ENCODE measurements at regions not wholly inside any gene's neighbourhood (a gene's known extent, or its start where the extent isn't known, plus 50 kb on each side); places are given as distances from the start of the nearest gene placed in this dataset.

DNA sequence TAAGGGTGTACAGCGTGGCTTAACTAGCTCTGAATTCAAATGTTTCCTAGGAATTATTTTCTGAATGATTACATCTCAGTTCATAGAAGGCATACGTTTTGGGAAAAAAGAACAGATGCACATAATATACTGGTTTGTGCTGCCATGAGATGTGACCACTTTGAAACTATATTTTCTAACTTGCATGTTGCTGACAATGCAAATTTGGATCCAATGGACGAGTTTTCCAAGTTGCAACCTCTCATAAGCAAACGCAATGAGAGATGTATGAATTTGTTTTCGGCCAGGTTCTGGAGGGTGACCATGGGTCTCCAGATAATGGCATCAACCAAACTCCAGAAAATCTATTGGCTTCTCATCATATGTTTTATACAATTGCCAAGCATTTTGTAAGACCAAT, 1445.4 kb downstream of the AACS start:
- TF ChIP-seq, protein P1, sequence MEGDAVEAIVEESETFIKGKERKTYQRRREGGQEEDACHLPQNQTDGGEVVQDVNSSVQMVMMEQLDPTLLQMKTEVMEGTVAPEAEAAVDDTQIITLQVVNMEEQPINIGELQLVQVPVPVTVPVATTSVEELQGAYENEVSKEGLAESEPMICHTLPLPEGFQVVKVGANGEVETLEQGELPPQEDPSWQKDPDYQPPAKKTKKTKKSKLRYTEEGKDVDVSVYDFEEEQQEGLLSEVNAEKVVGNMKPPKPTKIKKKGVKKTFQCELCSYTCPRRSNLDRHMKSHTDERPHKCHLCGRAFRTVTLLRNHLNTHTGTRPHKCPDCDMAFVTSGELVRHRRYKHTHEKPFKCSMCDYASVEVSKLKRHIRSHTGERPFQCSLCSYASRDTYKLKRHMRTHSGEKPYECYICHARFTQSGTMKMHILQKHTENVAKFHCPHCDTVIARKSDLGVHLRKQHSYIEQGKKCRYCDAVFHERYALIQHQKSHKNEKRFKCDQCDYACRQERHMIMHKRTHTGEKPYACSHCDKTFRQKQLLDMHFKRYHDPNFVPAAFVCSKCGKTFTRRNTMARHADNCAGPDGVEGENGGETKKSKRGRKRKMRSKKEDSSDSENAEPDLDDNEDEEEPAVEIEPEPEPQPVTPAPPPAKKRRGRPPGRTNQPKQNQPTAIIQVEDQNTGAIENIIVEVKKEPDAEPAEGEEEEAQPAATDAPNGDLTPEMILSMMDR (IDR thresholded peaks at IDR 0.05) = no peak
- TF ChIP-seq POLR2A (IDR thresholded peaks at IDR 0.05) = no peak

All from stomach (tissue), 4 donors.